Keratinocyte (primary cell): ENCODE measurements at regions not wholly inside any gene's neighbourhood (a gene's known extent, or its start where the extent isn't known, plus 50 kb on each side); places are given as distances from the start of the nearest gene placed in this dataset.

Experiments
- DNase-seq: peaks from one replicate; pipeline ENCODE4 v3.0.0-alpha.2; 2011; ENCODE audit warnings: low read depth, missing footprints, low spot score
- FAIRE-seq: peaks from 2 replicates; lab custom pipeline; 2011; peaks lifted over from hg19 to GRCh38; lab: Jason Lieb, UNC
- H2AFZ ChIP-seq: 2 replicates; pipeline ENCODE4 v1.6.0; 2012; ENCODE audit warnings: low read length, control low read depth, inconsistent platforms; ENCODE audit not compliant: control insufficient read depth
- H3K27ac ChIP-seq: 2 replicates; pipeline ENCODE4 v1.5.1; 2011; ENCODE audit warnings: low read length; ENCODE audit not compliant: control insufficient read depth, insufficient read depth
- H3K27me3 ChIP-seq: 3 replicates; pipeline ENCODE4 v1.6.0; 2011; ENCODE audit warnings: low read length; ENCODE audit not compliant: control insufficient read depth, insufficient read depth; ENCODE audit errors: extremely low read depth
- H3K36me3 ChIP-seq, 2 experiments: 2 replicates in 1 of 2; 3 replicates in 1 of 2; pipeline ENCODE4 v1.5.1; 2011; ENCODE audit warnings: low read length in 2 of 2, mild to moderate bottlenecking in 1 of 2; ENCODE audit not compliant: control insufficient read depth in 2 of 2, insufficient read depth in 2 of 2; ENCODE audit errors: extremely low read depth in 1 of 2
- H3K4me1 ChIP-seq: 3 replicates; pipeline ENCODE4 v1.5.1; 2011; ENCODE audit warnings: low read length; ENCODE audit not compliant: control insufficient read depth, insufficient read depth; ENCODE audit errors: extremely low read depth
- H3K4me2 ChIP-seq: 3 replicates; pipeline ENCODE4 v1.6.0; 2011; ENCODE audit warnings: low read depth, low read length; ENCODE audit not compliant: control insufficient read depth, insufficient read depth; ENCODE audit errors: extremely low read depth
- H3K4me3 ChIP-seq, 3 experiments: fragments of 200-600 bp in 1 of 3; sonication (generic) in 1 of 3; 2 replicates in 2 of 3; 3 replicates in 1 of 3; pipeline ENCODE4 v1.5.1; 2011 to 2016; ENCODE audit warnings: low read length in 3 of 3, mild to moderate bottlenecking in 3 of 3, control low read depth in 2 of 3, inconsistent platforms in 1 of 3, low read depth in 1 of 3, mixed read lengths in 1 of 3, mixed run types in 1 of 3, moderate library complexity in 1 of 3; ENCODE audit not compliant: control insufficient read depth in 2 of 3, insufficient read depth in 2 of 3; ENCODE audit errors: extremely low read depth in 1 of 3
- H3K79me2 ChIP-seq: 2 replicates; pipeline ENCODE4 v1.6.0; 2012; ENCODE audit warnings: low read length; ENCODE audit not compliant: control insufficient read depth, insufficient read depth
- H3K9ac ChIP-seq: 3 replicates; pipeline ENCODE4 v1.6.0; 2011; ENCODE audit warnings: low read length; ENCODE audit not compliant: control insufficient read depth, insufficient read depth; ENCODE audit errors: extremely low read depth
- H3K9me1 ChIP-seq: 3 replicates; pipeline ENCODE4 v1.6.0; 2011; ENCODE audit warnings: low read length; ENCODE audit not compliant: control insufficient read depth, insufficient read depth; ENCODE audit errors: extremely low read depth
- H3K9me3 ChIP-seq: 2 replicates; pipeline ENCODE4 v1.5.1; 2012; ENCODE audit warnings: low read depth, low read length; ENCODE audit not compliant: control insufficient read depth
- H4K20me1 ChIP-seq: 3 replicates; pipeline ENCODE4 v1.6.0; 2011; ENCODE audit warnings: low read length; ENCODE audit not compliant: control insufficient read depth, insufficient read depth; ENCODE audit errors: extremely low read depth
- EZH2 ChIP-seq: IDR thresholded peaks from one replicate; pipeline ENCODE4 v1.6.1; 2012; ENCODE audit warnings: inconsistent platforms, mild to moderate bottlenecking, low read length, moderate library complexity
- dilution Hi-C: fragments of 300-500 bp; cut with MboI; formaldehyde crosslinking; loops from one replicate; pipeline ENCODE4 v1.7.0; 2020; ENCODE audit warnings: low sequenced_read_pairs; ENCODE audit not compliant: extremely low pct_ligation_motif_present
- TF ChIP-seq, protein P1 (sequence below), 3 experiments: IDR thresholded peaks in 1 of 3; conservative IDR thresholded peaks in 1 of 3; optimal IDR thresholded peaks in 1 of 3; 2 replicates in 2 of 3; 3 replicates in 1 of 3; pipeline versions ENCODE3 to v1.5.1; 2011; ENCODE audit warnings: low read length in 3 of 3, mild to moderate bottlenecking in 3 of 3, moderate library complexity in 2 of 3, control low read depth in 1 of 3, inconsistent platforms in 1 of 3; ENCODE audit not compliant: insufficient read depth in 2 of 3; ENCODE audit errors: extremely low read depth in 1 of 3

GRCh38 chr12:127560041-127560478 lies 706.9 kb upstream of the TMEM132C start:
- Histone ChIP-seq H3K4me3 (no peak overlapping the region), H3K27ac (no peak overlapping the region), H3K4me1 (peaks cover 6% of the 10 kb centered on the region), H4K20me1 (no peaks in the 10 kb centered on the region), H3K36me3 (no peaks in the 10 kb centered on the region), H3K79me2 (no peaks in the 10 kb centered on the region), H3K4me2 (no peak overlapping the region), H3K9me3 (no peaks in the 10 kb centered on the region), H3K27me3 (no peaks in the 10 kb centered on the region), H2AFZ (no peak overlapping the region), H3K9me1 (no peaks in the 10 kb centered on the region), H3K9ac (no peak overlapping the region)
- FAIRE-seq (no peak), DNase-seq (no peak)
- dilution Hi-C loops = no loop called here
- TF ChIP-seq, protein P1, sequence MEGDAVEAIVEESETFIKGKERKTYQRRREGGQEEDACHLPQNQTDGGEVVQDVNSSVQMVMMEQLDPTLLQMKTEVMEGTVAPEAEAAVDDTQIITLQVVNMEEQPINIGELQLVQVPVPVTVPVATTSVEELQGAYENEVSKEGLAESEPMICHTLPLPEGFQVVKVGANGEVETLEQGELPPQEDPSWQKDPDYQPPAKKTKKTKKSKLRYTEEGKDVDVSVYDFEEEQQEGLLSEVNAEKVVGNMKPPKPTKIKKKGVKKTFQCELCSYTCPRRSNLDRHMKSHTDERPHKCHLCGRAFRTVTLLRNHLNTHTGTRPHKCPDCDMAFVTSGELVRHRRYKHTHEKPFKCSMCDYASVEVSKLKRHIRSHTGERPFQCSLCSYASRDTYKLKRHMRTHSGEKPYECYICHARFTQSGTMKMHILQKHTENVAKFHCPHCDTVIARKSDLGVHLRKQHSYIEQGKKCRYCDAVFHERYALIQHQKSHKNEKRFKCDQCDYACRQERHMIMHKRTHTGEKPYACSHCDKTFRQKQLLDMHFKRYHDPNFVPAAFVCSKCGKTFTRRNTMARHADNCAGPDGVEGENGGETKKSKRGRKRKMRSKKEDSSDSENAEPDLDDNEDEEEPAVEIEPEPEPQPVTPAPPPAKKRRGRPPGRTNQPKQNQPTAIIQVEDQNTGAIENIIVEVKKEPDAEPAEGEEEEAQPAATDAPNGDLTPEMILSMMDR (optimal IDR thresholded peaks at IDR 0.05 in 1 of 3, IDR thresholded peaks at IDR 0.05 in 1 of 3, conservative IDR thresholded peaks at IDR 0.05 in 1 of 3; ENCODE audit: extremely low read depth in 1 of 3, insufficient read depth in 2 of 3, low read length in 3 of 3) = no peak
- no peak for TF ChIP-seq EZH2

DNA sequence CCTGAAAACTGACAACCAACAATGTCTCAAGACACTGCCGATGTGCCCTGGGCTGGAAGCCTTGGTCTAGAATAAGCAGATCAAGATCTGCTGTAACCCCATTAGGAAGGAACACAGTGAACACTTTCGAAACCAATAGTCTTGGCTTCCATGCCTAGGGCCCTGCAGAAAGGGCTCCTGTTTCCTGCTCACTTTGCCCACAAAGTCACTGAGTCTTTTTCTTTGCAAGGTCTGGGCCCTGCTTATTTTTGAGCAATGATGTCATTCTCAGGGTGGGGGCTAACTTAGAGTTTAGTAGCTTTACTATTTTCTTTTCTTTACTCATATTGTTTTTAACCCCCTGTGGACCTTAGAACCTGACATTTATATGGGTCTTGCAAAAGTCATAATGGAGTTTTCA lies 704.2 kb upstream of the TMEM132C start:
- Histone ChIP-seq H3K27ac (no peak overlapping the region), H2AFZ (no peak overlapping the region), H3K79me2 (no peaks in the 10 kb centered on the region), H3K9me3 (no peaks in the 10 kb centered on the region), H4K20me1 (no peaks in the 10 kb centered on the region), H3K9me1 (no peaks in the 10 kb centered on the region), H3K4me3 (no peak overlapping the region), H3K36me3 (no peaks in the 10 kb centered on the region), H3K4me2 (no peak overlapping the region), H3K4me1 (peaks cover 6% of the 10 kb centered on the region), H3K9ac (no peak overlapping the region), H3K27me3 (no peaks in the 10 kb centered on the region)
- DNase-seq (no peak), FAIRE-seq (no peak)
- dilution Hi-C loops = no loop called here
- TF ChIP-seq, protein P1 (optimal IDR thresholded peaks at IDR 0.05 in 1 of 3, IDR thresholded peaks at IDR 0.05 in 1 of 3, conservative IDR thresholded peaks at IDR 0.05 in 1 of 3; ENCODE audit: extremely low read depth in 1 of 3, insufficient read depth in 2 of 3, low read length in 3 of 3) = no peak
- TF ChIP-seq EZH2 = no peak
